Uterus (tissue), 2 donors: ENCODE measurements at regions not wholly inside any gene's neighbourhood (a gene's known extent, or its start where the extent isn't known, plus 50 kb on each side); places are given as distances from the start of the nearest gene placed in this dataset.

Source experiments
- POLR2A ChIP-seq, 2 donors: fragments of 450-650 bp; IDR thresholded peaks; one replicate each; pipeline ENCODE4 v1.6.1; 2016; ENCODE audit warnings: antibody characterized with exemption in 2 of 2, mild to moderate bottlenecking in 1 of 2, moderate library complexity in 1 of 2
- TF ChIP-seq, protein P1 (sequence below), 4 experiments: fragments of 200-600 bp in 2 of 4; fragments of 450-650 bp in 2 of 4; sonication (generic) in 2 of 4; IDR thresholded peaks; one replicate each; pipeline ENCODE4 v1.5.1; 2016 to 2019; ENCODE audit warnings: antibody characterized with exemption in 4 of 4, mild to moderate bottlenecking in 2 of 4, moderate library complexity in 1 of 4

DNA sequence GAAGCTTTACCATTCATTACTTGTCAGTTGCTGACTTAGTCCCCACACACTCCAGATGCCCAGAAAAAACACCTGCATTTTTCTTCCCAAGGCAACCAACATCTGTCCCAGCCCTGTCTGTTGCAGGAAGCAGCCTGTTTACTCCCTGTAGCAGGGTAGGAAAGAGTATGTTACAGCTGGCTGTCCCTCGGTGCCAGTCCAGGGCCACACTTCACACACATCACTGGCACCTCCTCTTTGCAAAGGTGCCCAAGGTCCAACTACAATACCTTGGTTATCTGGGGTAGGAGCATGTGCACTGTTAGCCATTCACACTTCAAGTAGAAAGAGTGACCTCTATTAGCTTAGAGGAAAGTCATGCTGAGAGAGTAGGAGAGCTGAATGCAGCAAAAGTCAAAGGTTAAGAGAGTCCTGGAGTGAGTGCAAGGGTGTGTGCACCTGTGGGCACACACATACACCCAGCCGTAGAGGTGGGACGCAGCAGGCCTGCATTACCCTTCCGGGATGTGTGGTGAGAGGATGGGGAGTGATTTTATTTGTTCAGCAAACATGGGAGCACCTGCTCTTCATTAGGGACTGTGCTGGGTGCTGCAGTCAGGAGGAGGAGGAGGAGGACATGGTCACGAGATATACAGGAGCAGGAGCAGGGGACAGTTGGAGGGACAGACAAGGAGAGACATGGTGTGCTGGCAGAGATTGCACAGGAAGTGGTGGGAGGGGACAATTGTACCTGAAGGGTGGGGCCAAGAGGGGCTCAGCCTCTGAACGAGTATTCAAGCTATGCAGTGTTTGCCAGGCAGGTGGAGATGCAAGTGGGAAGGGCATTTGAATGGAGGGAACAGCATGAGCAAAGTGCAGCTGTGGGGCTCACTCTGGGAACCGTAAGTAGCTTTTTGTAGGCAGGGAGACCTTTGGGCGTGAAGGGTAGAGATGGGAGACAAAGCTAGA lies 69.8 kb downstream of the TSN start:
- TF ChIP-seq, protein P1, sequence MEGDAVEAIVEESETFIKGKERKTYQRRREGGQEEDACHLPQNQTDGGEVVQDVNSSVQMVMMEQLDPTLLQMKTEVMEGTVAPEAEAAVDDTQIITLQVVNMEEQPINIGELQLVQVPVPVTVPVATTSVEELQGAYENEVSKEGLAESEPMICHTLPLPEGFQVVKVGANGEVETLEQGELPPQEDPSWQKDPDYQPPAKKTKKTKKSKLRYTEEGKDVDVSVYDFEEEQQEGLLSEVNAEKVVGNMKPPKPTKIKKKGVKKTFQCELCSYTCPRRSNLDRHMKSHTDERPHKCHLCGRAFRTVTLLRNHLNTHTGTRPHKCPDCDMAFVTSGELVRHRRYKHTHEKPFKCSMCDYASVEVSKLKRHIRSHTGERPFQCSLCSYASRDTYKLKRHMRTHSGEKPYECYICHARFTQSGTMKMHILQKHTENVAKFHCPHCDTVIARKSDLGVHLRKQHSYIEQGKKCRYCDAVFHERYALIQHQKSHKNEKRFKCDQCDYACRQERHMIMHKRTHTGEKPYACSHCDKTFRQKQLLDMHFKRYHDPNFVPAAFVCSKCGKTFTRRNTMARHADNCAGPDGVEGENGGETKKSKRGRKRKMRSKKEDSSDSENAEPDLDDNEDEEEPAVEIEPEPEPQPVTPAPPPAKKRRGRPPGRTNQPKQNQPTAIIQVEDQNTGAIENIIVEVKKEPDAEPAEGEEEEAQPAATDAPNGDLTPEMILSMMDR (IDR thresholded peaks at IDR 0.05), result no peak
- no peak for TF ChIP-seq POLR2A (IDR thresholded peaks at IDR 0.05)
